ENCODE measurements at regions not wholly inside any gene's neighbourhood (a gene's known extent, or its start where the extent isn't known, plus 50 kb on each side); places are given as distances from the start of the nearest gene placed in this dataset.

- H3K27me3 ChIP-seq (ENCODE audit: control insufficient read depth, insufficient read depth, low read length): no peaks in the 10 kb centered on the region
- no peaks in the 10 kb centered on the region for H3K4me1 ChIP-seq
- no peak overlapping the region for H3K27ac ChIP-seq
- no peak for TF ChIP-seq CTCF (IDR thresholded peaks at IDR 0.05)
- no peaks in the 10 kb centered on the region for H3K79me2 ChIP-seq
- no peak overlapping the region for H3K4me3 ChIP-seq (ENCODE audit: low read depth, low read length)
- no peaks in the 10 kb centered on the region for H3K9me3 ChIP-seq (ENCODE audit: control insufficient read depth, low read length)
- no peaks in the 10 kb centered on the region for H3K36me3 ChIP-seq (ENCODE audit: control insufficient read depth, insufficient read depth, low read length)
- H2AFZ ChIP-seq: no peak overlapping the region
- H3K9ac ChIP-seq: no peak overlapping the region
- no peak overlapping the region for H3K4me2 ChIP-seq (ENCODE audit: low read length)
These were observed 1015.7 kb downstream of the TUSC7 start for GRCh38 chr3:117725314-117725713.

- H2AFZ ChIP-seq: no peak overlapping the region
- H3K27ac ChIP-seq: no peak overlapping the region
- H3K36me3 ChIP-seq (ENCODE audit: control insufficient read depth, insufficient read depth, low read length): no peaks in the 10 kb centered on the region
- no peaks in the 10 kb centered on the region for H3K27me3 ChIP-seq (ENCODE audit: control insufficient read depth, insufficient read depth, low read length)
- no peak for TF ChIP-seq CTCF (IDR thresholded peaks at IDR 0.05)
- no peak overlapping the region for H3K4me3 ChIP-seq (ENCODE audit: low read depth, low read length)
- no peaks in the 10 kb centered on the region for H3K9me3 ChIP-seq (ENCODE audit: control insufficient read depth, low read length)
- H3K4me2 ChIP-seq (ENCODE audit: low read length): no peak overlapping the region
- H3K79me2 ChIP-seq: no peaks in the 10 kb centered on the region
- no peak overlapping the region for H3K9ac ChIP-seq
- H3K4me1 ChIP-seq: no peaks in the 10 kb centered on the region
These were observed 1017.2 kb downstream of the TUSC7 start for GRCh38 chr3:117726776-117727175.

GRCh38 chr3:117728226-117728625 is 1018.6 kb downstream of the TUSC7 start:
- H3K27ac ChIP-seq: no peak overlapping the region
- no peak overlapping the region for H2AFZ ChIP-seq
- H3K9ac ChIP-seq: no peak overlapping the region
- no peak overlapping the region for H3K4me2 ChIP-seq (ENCODE audit: low read length)
- no peaks in the 10 kb centered on the region for H3K36me3 ChIP-seq (ENCODE audit: control insufficient read depth, insufficient read depth, low read length)
- H3K79me2 ChIP-seq: no peaks in the 10 kb centered on the region
- no peaks in the 10 kb centered on the region for H3K9me3 ChIP-seq (ENCODE audit: control insufficient read depth, low read length)
- no peaks in the 10 kb centered on the region for H3K27me3 ChIP-seq (ENCODE audit: control insufficient read depth, insufficient read depth, low read length)
- H3K4me1 ChIP-seq: no peaks in the 10 kb centered on the region
- no peak overlapping the region for H3K4me3 ChIP-seq (ENCODE audit: low read depth, low read length)
- no peak for TF ChIP-seq CTCF (IDR thresholded peaks at IDR 0.05)

- Histone ChIP-seq H3K4me3 (ENCODE audit: low read depth, low read length) (no peak overlapping the region), H3K9ac (no peak overlapping the region), H3K27ac (no peak overlapping the region), H3K36me3 (ENCODE audit: control insufficient read depth, insufficient read depth, low read length) (no peaks in the 10 kb centered on the region), H3K9me3 (ENCODE audit: control insufficient read depth, low read length) (no peaks in the 10 kb centered on the region), H3K4me1 (no peaks in the 10 kb centered on the region), H3K79me2 (no peaks in the 10 kb centered on the region), H2AFZ (no peak overlapping the region), H3K4me2 (ENCODE audit: low read length) (no peak overlapping the region), H3K27me3 (ENCODE audit: control insufficient read depth, insufficient read depth, low read length) (no peaks in the 10 kb centered on the region)
- no peak for TF ChIP-seq CTCF (IDR thresholded peaks at IDR 0.05)
These were observed 1024.9 kb downstream of the TUSC7 start for GRCh38 chr3:117734496-117734895.

GRCh38 chr3:117735481-117736101 is 1026.0 kb downstream of the TUSC7 start:
- H3K27ac ChIP-seq: no peak overlapping the region
- no peaks in the 10 kb centered on the region for H3K27me3 ChIP-seq (ENCODE audit: control insufficient read depth, insufficient read depth, low read length)
- H3K9ac ChIP-seq: no peak overlapping the region
- H3K4me2 ChIP-seq (ENCODE audit: low read length): no peak overlapping the region
- no peak overlapping the region for H3K4me3 ChIP-seq (ENCODE audit: low read depth, low read length)
- no peaks in the 10 kb centered on the region for H3K9me3 ChIP-seq (ENCODE audit: control insufficient read depth, low read length)
- H3K79me2 ChIP-seq: no peaks in the 10 kb centered on the region
- no peak overlapping the region for H2AFZ ChIP-seq
- TF ChIP-seq CTCF (IDR thresholded peaks at IDR 0.05): no peak
- H3K4me1 ChIP-seq: no peaks in the 10 kb centered on the region
- no peaks in the 10 kb centered on the region for H3K36me3 ChIP-seq (ENCODE audit: control insufficient read depth, insufficient read depth, low read length)

Measured in parathyroid adenoma (tissue), 2 donors.